Activated T-cell treated with anti-CD3 and anti-CD28 coated beads for 4 hours (primary cell): ENCODE measurements at regions not wholly inside any gene's neighbourhood (a gene's known extent, or its start where the extent isn't known, plus 50 kb on each side); places are given as distances from the start of the nearest gene placed in this dataset.
"Not testable (repeated sequence)": the region's sequence is repeated elsewhere in the genome, so short reads cannot be mapped to it uniquely, and the experiment has no call there.

Experiments
- DNase-seq: peaks from one replicate; pipeline ENCODE4 v3.0.0-alpha.2; 2020

DNA sequence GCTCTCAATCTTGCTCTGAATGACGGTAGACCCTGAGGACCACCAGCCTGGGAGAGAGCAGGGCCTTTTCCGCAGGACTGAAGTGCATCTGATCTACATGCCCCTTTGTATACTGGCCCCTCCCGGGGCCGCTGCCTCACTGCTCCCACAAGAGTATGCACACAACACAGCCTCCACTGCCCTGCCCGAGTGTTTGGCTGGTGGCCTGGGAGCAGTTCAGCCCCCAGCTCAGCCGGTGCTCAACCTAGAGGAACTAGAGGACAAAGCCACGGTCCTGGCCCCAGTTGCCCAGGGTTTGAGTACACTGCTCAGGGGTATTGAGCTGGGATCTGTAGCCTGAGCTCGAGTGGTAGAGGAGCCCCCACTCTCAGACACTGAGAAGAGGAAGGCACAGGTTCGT lies 118.9 kb upstream of the CAB39 start:
- DNase-seq, result no peak

DNA sequence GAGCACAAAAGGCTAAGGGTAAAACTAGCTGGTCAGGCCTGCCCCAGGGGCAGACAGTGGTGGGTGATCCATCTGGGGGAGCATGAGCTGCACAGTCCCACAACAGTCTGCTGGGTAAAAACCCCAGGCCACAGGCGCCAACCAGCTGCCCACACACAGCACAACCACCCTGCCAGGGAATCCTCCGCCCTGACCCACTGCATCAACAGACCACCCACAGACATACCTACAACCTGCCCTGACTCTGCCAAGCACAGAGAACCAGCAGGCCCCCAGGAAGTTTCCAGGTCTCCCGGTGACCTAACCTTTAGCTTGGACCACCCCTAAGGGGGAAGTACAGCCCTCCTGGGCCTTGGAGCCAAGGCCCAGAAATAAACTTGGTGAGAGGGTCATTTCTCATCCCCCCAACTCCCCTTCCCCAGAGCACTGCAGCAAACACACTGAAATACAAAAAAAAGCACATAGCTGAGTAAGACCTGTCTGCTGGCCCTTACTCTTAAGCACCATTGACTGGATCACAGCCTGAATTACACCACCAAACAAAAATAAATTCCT lies 118.3 kb upstream of the CAB39 start:
- DNase-seq, result no peak

DNA sequence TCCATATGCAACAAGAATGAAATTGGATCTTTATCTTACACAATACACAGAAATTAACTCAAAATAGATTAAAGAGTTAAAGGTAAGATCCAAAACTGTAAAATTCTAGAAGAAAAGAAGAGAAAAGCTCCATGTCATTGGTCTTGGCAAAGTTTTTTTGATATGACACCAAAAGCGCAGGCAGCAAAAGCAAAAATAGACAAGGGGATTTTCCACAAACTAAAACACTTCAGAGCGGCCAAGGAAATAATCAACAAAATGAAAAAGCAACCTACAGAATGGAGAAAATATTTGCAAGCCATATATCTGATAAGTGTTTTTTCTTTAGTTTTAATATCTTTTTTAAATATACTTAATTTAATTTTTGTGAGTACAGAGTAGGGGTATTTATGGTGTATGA lies 112.8 kb upstream of the CAB39 start:
- no peak for DNase-seq

DNA sequence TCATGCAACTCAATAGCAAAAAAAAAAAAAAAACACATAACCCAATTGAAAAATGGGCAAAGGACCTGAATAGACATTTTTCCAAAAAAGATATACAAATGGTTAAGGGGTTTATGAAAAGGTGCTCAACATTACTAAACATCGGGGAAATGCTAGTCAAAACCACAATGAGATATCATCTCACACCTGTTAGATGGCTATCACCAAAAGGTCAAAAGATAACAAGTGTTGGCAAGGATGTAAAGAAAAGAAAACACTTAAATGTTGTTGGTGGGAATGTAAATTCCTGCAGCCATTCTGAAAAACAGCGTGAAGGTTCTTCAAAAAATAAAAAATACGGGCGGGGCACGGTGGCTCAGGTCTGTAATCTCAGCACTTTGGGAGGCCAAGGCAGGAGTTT lies 112.4 kb upstream of the CAB39 start:
- no peak for DNase-seq

DNA sequence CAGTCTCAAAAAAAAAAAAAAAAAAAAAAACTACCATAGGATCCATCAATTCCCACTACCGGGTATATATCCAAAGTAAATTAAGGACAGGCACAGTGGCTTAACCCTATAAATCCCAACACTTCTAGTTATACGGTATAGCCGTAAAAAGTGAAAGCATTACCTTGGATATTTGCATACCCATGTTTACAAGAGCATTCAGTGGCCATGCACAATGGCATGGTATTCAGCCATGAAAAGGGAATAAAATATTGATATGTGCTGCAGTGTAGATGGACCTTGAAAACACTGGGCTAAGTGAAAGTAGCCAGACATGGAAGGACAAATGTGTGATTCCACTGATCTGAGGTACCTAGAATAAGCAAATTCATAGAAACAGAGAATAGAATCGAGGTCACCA lies 111.8 kb upstream of the CAB39 start:
- DNase-seq, result no peak

DNA sequence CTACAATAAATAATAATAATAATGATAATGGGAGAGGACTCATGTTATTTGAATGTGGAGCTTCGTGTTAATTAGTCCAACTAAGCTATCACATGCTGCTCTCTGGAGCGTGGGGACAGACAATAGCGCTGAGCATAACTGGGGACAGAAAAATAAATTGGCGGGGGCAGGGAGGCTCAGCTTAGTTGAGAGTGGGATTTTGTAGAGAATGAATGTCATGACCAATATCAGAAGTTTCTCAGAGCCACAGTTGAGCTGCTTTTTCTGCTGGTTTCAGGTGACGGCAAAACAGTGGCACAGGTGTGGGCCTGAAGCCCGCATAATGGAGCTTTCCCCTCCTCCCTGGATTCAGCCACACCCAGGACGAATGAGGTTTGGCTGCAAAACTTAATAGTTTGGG lies 111.1 kb upstream of the CAB39 start:
- no peak for DNase-seq

DNA sequence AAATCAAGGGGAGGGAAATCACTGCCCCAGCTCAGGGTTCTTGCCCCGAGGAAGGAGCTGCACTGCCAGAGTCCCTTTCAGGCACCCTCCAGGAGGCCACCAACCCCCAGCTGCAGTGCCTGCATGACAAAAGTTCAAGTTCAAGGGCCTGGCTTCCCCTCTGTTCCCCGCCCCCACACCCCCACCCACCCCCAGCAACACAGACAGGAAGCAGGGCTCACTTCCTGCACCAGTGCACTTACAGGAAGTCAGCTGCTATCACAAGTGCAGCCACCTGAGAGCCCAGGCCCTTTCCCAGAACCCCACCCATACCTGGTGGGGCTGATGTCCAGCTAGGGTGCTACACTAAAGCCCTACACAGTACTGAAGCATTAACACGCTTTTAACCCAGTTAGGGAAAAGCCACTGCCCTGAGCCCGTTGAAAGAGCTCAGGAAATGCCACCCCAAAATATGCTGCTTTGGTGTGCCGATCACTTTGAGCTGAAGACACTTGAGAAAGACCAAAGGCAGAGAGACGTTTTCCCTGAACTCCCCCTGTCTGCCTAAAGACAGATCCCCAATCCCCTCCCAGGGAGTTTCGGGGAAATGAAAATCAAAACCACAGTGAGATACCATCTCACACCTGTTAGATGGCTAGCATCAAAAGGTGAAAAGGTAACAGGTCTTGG lies 109.9 kb upstream of the CAB39 start:
- DNase-seq, result peak; percentile 46

DNA sequence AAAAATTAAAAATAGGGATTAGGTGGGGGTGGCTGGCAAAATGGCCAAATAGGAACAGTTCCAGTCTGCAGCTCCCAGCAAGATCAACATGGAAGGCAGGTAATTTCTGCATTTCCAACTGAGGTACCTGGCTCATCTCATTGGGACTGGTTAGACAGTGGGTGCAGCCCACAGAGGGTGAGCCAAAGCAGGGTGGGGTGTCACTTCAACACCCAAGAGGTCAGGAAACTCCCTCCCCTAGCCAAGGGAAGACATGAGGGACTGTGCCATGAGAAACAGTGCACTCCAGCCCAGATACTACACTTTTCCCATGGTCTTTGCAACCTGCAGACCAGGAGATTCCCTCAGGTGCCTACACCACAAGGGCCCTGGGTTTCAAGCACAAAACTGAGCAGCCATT lies 109.3 kb upstream of the CAB39 start:
- not testable (repeated sequence) for DNase-seq

DNA sequence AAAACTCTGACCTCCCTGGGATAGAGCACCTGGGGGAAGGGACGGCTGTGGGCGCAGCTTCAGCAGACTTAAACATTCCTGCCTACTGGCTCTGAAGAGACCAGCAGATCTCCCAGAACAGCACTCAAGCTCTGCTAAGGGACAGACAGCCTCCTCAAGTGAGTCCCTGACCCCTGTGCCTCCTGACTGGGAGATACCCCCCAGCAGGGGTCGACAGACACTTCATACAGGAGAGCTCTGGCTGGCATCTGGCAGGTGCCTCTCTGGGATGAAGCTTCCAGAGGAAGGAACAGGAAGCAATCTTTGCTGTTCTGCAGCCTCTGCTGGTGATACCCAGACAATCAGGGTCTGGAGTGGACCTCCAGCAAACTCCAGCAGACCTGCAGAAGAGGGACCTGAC lies 108.5 kb upstream of the CAB39 start:
- DNase-seq, result not testable (repeated sequence)

DNA sequence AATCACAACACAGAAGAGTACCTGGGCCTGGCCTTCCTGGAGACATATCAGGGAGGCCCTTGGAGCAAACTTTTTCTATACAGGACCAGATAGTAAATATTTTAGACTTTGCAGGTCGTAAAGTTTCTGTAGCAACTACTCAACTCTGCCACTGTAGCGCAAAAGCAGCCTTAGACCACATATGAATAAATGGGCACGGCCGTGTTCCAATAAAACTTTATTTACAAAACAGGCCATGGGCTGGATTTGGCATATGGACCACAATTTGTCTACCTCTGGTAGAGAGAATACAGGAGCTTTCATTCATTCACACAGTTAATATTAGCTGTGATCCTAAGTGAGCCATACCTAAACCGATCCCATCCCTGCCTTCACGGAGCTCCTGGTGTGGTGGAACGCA lies 98.6 kb upstream of the CAB39 start:
- DNase-seq, result no peak

DNA sequence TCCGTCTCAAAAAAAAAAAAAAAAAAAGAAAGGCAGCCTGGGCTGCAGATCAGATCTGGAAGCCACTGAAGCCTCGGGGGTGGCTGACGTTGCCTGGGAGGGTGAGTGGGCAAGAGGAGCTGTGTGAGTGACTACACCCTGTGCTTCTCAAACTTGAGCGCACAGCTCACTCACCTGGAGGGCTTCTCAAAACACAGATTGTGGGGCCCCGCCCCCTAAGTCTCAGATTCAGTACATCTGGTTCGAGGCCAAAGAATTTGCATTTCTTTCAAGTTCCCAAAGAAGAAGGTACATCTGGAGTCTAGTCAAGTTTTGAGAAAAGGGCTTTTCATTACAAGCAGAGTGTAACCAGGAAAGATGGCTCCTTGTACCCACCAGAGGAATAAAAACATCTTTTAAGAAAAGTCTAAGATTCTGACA lies 97.7 kb upstream of the CAB39 start:
- peak; percentile 39 for DNase-seq

DNA sequence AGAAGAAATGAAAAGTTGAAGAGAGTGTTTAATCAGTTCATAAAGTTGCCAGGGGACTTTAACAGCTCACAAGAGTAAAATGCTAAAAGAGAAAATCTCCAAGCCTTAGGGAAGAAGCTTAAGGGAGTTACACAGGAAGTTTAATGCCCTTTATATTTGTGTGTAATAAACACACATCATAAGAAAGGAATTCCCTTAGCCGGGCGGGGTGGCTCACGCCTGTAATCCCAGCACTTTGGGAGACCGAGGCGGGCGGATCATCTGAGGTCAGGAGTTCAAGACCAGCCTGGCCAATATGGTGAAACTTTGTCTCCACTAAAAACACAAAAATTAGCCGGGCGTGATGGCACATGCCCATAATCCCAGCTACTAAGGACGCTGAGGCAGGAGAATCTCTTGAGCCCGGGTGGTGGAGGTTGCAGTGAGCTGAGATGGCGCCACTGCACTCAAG lies 95.4 kb upstream of the CAB39 start:
- not testable (repeated sequence) for DNase-seq

DNA sequence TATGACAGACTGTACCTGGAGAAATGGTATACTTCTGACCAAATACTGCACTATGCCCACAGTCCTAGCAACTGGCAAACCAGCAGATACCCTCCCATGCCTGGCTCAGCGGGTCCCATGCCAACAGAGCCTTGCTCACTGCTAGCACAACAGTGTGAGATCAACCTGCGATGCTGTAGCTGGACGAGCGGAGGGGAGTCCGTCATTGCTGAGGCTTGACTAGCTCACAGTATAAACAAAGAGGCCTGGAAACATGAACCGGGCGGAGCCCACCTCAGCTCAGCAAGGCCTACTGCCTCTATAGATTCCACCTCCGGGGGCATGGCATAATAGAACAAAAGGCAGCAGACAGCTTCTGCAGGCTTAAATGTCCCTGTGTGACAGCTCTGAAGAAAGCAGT lies 93.2 kb upstream of the CAB39 start:
- no peak for DNase-seq

DNA sequence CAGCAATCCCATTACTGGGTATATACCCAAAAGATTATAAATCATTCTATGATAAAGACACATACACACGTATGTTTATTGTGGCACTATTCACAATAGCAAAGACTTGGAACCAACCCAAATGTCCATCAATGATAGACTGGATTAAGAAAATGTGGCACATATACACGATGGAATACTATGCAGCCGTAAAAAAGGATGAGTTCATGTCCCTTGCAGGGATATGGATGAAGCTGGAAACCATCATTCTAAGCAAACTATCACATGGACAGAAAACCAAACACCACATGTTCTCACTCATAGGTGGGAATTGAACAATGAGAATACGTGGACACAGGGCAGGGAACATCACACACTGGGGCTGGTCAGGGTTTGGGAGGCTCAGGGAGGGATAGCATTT lies 87.4 kb upstream of the CAB39 start:
- not testable (repeated sequence) for DNase-seq

DNA sequence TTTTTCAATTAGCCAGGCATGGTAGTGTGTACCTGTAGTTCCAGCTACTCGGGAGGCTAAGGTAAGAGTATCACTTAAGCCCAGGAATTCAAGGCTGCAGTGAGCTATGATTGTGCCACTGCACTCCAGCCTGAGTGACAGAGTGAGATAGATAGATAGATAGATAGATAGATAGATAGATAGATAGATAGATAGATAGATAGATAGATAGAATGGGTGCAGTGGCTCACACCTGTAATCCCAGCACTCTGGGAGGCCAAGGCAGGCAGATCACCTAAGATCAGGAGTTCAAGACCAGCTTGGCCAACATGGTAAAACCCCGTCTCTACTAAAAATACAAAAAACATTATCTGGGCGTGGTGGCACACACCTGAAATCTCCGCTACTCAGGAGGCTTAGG lies 85.6 kb upstream of the CAB39 start:
- not testable (repeated sequence) for DNase-seq

DNA sequence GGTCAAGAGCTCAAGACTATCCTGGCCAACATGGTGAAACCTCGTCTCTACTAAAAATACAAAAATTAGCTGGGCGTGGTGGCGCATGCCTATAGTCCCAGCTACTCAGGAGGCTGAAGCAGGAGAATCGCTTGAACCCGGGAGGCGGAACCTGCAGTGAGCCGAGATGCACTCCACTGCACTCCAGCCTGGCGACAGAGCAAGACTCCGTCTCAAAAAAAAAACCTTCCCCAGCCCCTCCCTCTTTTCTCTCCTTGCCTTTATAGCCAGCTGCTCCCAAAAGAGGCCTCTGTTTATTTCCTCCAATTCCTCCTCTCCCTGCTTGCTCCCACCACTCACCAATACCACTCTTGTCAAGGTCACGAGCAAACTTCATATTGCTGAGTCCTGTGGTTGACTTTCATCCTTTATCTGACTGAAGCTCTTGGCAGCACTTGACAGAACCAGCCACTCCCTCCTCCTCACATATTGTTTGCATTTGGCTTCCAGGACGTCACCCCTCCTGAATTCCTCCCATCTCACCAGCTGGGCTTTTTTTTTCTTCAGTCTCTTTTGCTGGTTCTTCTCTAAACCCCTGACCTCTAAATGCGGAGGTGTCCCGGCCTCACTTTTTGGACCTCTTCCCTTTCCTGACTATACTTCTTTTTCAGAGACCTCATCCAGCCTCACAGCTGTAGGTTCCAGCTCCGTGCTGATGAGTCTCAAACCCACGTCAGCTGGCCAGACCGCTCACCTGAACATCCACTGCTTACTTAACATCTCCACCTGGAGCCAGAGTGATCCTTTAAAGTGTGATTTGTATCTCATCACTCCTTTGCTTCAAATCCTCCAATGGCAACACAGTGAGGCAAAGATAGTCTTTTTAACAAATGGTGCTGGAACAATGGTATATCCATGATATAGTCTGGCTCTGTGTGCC lies 84.6 kb upstream of the CAB39 start:
- no peak for DNase-seq

DNA sequence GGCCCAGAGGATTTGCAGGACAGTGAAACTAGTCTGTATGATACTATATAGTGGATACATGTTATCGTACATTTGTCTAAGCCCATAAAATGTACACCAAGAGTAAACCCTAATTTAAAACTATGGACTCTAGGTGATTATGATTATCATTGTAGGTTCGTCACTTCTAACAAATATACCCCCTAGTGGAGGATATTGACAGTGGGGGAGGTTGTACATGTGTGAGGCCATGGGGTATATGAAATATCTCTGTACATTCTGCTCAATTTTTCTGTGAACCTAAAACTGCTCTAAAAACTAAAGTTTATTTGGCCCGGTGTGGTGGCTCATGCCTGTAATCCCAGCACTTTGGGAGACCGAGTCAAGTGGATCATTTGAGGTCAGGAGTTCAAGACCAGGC lies 81.2 kb upstream of the CAB39 start:
- DNase-seq, result no peak

DNA sequence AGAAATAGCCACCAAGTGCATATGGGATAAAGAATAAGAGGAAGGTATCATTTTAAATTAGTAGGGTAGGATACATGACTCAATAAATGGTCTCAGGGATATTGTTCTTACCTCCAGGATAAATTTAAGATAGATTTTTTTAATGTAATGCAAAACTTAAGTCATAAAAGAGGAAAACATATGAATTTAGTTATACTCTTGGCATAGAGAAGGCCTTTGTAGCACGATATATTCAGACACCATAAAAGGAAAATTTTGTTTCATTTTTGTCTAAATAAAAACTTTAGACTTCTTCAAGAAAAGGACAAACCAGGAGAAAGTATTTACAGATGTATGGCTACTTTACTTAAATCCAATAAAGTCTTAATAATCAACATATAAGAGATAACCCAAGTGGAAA lies 78.5 kb upstream of the CAB39 start:
- no peak for DNase-seq

DNA sequence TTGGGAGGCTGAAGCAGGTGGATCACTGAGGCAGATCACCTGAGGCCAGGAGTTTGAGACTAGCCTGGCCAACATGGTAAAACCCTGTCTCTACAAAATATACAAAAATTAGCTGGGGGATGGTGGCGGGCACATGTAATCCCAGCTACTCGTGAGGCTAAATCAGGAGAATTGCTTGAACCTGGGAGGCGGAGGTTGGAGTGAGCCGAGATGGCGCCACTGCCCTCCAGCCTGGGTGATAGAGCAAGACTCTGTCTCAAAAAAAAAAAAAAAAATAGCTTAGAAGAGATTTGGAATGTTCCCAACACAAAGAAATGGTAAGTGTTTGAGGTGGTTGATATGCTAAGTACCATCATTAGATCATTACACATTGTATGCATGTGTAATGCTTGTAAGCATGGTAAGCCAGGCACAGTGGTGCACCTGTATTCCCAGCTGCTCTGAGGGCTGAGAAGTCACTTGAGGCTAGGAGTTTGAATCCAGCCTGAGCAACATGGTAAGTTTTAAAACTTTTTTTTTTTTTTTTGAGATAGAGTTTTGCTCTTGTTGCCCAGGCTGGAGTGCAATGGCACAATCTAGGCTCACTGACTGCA lies 77.8 kb upstream of the CAB39 start:
- DNase-seq, result not testable (repeated sequence)

DNA sequence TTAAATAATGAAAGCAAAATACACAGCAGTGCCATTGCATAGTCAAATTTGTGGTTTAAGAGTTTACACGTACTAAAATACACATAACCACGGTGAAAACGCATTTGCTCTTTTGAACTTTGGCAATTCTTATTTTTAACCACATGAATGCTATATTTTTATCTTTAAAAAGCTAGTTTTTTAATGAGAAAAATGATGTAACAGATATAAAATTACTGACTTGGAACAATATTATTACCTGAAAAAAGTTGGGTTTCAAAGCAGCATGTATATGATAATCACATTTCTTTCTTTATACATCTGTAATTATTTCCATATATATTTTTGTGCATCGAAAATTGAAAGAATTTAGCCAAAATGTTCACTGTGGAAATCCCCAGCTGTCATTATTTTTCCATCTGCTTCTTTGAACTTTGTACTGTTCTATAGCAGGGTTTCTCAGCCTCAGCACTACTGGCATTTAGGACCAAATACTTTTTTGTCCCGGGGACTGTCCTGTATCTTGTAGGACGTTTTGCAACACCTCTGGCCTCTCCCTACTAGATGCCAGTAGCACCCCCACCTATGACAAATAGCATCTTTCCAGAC lies 75.9 kb upstream of the CAB39 start:
- no peak for DNase-seq

DNA sequence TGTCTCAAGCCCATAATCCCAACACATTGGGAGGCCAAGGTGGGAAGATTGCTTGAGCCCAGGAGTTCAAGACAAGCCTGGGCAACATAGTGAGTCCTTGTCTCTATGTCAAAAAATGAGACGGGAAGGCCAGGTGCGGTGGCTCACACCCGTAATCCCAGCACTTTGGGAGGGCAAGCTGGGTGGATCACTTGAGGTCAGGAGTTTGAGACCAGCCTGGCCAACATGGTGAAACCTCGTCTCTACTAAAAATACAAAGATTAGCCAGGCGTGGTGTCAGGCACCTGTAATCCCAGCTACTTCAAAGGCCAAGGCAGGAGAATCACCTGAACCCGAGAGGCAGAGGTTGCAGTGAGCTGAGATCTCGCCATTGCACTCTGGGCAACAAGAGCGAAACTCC lies 75.2 kb upstream of the CAB39 start:
- not testable (repeated sequence) for DNase-seq

DNA sequence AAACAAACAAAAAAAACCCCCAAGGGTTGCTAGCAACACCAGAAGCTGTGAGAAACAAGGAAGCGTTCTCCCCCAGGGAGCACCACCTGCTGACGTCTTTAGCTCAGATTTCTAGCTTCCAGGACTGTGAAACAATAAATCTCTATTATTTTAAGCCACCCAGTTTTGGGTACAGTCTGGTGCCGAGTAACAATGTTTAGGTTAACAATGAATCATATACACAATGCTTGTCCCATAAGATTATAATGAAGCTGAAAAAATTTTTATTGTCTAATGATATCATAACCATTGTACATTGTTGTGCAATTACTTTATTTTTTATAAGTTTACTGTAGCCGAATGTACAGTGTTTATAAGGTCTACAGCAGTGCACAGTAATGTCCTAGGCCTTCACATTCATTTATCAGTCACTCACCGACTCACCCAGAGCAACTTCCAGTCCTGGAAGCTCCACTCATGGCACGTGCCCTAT lies 72.1 kb upstream of the CAB39 start:
- DNase-seq, result no peak

DNA sequence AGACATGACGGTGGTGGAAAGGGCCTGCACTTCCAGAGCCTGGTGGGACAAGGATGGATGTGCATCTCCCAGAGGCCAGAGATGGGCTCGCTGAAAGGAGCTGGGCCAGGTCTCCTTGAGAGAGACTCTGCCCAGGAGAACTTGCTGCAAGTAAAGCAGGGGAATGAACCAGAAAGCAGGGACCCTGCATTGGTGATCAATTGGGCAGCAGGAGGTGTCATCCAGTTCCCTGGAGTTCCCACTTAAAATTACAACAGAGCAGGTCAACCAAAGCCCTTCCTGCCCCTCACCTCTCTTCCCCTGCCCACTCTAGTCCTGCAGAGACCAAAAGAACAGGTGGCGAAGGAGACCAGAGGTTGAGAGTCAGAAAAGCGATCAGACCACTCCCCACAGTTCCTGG lies 69.7 kb upstream of the CAB39 start:
- DNase-seq, result no peak
